Stimulated activated CD4-positive, alpha-beta T cell treated with anti-CD3 and anti-CD28 coated beads, TNF-alpha, amount 100 ng/mL, for 48 hours (primary cell): ENCODE measurements at regions not wholly inside any gene's neighbourhood (a gene's known extent, or its start where the extent isn't known, plus 50 kb on each side); places are given as distances from the start of the nearest gene placed in this dataset.
"Not testable (repeated sequence)": the region's sequence is repeated elsewhere in the genome, so short reads cannot be mapped to it uniquely, and the experiment has no call there.

ENCODE experiments used
- DNase-seq, 3 donors: peaks; one replicate each; pipeline ENCODE4 v3.0.0-alpha.2; 2020; ENCODE audit warnings: low read depth in 3 of 3

DNA sequence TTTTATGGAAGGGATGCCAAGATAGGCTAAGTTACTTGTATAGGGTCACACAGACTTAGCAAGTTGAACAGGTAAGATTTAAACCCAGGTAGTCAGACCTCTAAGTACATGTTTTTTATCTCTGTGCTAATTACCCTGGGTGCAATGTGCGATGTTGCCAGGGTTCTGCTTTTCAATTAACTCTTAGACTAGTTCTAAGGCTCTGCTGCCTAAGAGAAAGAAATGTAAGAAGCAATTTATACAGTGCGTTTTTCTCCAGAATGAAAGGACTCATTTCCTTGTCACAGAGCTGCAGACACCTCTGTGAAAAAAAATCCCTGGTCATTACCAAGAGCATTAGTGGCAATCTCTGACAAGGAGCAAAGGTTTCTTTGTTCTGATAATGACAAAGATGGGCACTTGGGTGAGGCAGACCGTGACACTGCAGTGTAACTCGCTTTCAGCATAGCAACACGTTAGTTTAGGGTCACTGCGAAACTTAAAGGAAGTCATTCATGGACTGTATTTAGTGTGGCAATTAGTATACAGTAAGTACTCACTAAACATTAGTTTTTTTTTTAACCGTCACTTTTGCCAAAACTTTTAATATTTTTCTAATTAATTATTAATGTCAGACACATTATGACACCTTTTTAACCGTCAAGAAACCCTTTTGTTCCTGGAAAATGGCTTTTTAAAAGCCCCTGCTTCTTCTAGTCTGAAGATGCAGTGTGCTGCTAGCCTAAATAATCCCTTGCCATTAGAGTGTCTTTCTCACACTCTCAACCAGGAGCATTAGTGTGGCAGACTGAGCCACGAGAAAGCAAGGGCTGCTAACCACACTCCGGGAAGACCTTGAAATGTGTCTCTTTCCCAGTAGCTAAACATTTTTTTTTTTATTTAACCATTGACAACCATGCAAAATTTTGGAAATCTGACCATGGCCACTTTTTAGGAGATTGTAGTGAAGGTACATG, 520.0 kb upstream of the C9orf72 start:
- DNase-seq, result no peak

GRCh38 chr9:28101509-28101908, 528.2 kb upstream of the C9orf72 start:
- DNase-seq, result no peak

DNA sequence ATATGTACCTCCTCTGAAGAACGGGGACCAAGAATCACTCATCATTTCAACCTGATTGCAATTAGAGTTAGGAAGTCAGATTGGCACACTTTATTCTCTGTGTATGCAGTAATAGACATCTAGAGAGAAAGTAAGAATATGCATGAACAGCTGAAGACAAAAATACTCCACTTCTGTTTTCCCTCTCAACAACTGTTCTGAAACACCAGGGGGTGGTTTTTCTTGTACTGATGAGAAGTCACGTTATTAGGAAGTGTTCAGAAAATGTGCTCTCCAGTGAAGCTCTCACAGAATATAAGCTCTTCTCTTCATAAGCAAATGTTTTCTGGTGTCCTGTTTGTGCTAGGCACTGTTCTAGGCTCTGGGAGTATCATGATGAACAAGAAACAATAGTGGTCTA, 531.7 kb upstream of the C9orf72 start:
- DNase-seq, result no peak

- DNase-seq, result no peak
Observed at GRCh38 chr9:28120184-28120583, 546.9 kb upstream of the C9orf72 start.

- no peak for DNase-seq
Observed at GRCh38 chr9:28120626-28121025, 547.3 kb upstream of the C9orf72 start.

- DNase-seq, result no peak
Observed at GRCh38 chr9:28121366-28121765, 548.1 kb upstream of the C9orf72 start.

GRCh38 chr9:28124917-28125316, 551.6 kb upstream of the C9orf72 start:
- DNase-seq, result no peak

DNA sequence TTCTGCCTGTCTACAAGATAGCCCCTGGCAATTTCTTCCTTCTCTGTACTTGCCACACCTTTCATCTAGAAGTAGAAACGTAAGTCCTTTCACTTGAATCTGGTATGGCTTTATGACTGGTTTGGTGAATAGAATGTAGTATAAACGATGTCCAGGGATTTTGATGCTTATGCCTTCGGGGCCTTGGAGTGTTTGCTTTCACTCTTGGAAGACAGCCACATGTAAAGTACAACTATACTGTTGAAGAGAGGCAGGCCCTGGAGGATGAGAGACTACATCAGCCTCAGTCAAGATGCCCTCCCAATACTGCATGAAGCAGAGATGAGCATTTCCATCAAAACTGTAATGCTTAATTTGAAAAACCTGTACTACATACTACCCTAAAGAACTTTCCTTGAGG, 553.8 kb upstream of the C9orf72 start:
- DNase-seq, result no peak

DNA sequence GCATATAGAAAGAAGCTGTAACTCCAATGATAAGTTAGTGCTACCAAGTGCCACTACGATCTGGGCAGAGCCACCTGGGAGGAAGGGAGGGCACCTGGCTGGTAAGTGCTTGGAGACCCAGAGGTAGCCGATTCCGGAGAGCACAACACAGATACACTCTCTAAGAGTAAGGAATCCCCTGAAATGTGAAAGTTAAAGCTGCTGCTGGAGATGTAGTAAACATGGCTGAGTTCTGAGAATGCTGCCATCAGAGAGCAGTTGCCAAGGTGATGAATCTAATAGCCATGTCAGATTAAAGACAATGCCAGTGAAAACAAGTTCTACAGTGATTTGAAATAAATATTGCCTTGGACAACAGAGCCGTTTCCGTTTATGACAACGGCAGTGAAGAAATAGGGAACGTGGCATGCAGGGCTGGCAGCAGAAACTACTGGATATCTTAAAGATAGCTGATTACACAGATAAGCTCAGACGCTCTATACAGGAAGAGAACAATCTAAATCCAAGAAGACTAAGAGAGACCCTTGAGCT, 561.2 kb upstream of the C9orf72 start:
- no peak for DNase-seq

DNA sequence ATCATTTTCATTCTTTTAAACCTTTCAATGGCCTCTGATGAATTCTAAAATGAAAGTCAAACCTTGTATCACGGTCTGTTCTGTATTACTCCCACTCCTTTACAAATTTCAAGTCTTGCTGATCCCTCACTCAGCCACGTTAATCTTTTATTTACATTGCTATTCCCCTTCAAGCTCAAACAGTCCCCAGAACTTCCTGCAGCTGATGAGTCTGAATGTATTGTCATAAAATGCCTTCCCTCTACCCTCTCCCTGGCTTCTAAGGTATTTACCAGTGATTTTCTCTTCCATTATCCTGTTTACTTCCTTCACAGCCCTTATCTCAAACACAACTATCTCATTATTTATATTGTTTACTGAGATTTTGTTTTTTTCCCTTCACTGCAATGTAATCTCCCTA, 562.3 kb upstream of the C9orf72 start:
- DNase-seq, result no peak

- DNase-seq, result no peak
Observed at GRCh38 chr9:28136113-28136512, 562.8 kb upstream of the C9orf72 start.

GRCh38 chr9:28147430-28147829, 574.1 kb upstream of the C9orf72 start:
- not testable (repeated sequence) for DNase-seq

DNA sequence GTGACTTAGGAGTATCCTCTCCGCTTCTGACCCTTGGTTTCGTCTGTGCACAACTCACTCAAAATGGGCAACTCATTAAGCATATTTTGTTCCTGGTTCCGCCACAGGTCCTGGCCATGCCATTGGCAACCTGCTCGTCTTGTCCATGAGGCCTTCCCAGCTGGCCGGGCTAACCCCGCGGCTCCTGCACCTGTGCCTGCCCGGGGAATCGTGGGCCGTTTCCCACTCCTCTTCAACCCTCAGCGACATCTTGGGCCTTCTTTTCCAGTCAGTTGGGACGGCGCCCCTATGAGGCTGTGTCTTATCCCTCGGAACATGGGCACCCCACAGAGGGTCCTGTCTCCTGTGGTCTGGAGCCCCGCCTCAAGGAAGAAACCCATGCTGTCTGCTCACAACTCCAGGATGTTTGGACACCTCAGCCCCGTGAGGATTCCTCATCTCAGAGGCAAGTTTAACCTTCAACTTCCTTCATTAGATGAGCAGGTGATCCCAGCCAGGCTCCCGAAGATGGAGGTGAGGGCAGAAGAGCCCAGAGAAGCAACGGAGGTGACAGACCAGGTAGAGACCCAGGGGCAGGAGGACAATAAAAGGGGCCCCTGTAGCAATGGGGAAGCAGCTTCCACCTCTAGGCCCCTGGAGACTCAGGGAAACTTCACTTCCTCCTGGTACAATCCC, 574.8 kb upstream of the C9orf72 start:
- not testable (repeated sequence) for DNase-seq

DNA sequence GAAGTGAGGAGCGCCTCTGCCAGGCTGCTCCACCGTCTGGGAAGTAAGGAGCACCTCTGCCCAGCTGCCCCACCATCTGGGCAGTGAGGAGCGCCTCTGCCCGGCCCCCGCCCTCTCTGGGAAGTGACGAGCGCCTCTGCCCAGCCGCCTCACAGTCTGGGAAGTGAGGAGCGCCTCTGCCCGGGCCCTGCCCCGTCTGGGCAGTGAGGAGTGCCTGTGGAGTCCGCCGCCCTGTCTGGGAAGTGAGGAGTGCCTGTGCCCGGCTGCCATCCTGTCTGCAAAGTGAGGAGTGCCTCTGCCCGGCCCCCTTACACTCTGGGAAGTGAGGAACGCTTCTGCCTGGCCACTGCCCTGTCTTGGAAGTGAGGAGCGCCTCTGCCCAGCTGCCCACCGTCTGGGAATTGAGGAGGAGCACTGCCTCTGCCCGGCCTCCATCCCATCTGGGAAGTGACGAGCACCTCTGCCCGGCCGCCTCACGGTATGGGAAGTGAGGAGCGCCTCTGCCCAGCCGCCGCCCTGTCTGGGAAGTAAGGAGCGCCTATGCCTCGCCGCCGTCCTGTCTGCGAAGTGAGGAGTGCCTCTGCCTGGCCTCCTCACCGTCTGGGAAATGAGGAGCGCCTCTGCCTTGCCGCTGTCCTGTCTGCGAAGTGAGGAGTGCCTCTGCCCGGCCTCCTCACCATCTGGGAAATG, 576.2 kb upstream of the C9orf72 start:
- not testable (repeated sequence) for DNase-seq

GRCh38 chr9:28155067-28155466, 581.8 kb upstream of the C9orf72 start:
- no peak for DNase-seq

- no peak for DNase-seq
Observed at GRCh38 chr9:28155671-28156070, 582.4 kb upstream of the C9orf72 start.

DNA sequence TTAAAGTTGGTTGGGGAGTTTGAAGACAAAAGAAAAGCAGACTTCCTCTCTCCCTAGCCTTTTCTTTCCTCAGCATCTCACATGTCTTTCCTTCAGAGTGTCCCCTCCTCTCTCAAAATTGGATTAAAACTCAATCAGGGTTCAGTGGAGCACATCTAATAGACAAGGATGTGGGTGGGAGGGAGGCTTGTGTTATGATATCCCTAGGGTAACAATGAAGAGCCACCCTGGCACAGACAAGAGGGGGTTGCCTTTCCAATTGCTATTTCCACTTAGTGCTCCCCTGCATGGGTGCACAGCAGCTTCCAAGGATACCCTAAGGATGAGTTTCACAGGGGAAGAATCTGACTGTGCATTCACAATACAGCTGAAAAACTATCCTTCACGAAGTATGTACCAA, 585.2 kb upstream of the C9orf72 start:
- no peak for DNase-seq

DNA sequence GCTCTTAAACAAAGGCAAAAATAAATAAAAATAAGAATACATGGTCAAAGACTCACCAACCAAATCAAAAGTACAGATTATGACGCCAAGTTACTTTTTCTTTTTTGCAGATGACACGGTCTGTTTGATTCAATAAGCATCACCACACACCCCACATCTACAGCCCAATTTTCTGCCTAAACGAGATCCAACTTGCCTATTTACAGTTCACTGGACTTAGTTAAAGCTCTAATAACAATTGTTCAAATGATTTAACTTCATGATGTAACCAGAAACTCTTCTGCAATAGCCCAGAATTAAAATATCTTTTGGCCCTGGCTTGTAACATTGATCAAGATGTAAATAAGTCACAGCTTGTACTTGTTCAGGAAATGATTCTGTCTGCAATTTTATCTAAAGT, 590.3 kb upstream of the C9orf72 start:
- no peak for DNase-seq

DNA sequence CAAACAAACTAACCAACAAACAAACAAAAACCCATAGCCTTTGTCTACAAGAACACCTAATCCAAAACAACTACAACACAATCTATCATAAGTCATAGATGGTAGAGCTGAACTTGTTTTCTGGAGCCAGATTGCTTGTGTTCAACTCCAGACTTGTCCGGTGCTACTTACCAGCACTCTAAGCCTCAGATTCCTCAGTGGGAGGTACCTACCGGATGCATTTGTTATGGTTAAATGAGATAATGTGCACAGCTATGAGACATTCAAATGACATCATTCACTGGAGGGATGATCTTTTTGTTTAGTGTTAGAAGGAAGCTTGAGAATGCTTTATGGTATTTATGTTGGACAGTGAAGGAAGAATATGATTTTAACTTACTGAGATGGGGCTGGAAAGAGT, 592.9 kb upstream of the C9orf72 start:
- no peak for DNase-seq

DNA sequence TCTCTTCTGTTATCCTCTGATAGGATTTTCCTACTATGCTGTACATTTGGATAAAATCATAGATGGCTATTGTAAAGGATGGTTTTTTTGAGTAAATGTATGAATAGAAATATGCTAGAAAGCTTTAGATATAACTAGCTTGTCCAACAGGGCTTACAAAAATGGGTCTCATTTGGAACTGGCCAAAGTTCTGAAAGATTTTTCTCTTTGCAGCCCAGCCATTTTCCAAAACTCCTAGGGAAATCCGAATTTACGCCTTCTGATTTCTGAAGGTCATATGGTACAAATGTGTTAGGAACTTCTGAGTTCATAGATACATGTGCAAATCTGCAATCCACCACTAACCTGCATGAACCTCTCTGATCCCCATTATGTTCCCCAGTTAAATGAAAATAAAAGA, 603.9 kb upstream of the C9orf72 start:
- no peak for DNase-seq

DNA sequence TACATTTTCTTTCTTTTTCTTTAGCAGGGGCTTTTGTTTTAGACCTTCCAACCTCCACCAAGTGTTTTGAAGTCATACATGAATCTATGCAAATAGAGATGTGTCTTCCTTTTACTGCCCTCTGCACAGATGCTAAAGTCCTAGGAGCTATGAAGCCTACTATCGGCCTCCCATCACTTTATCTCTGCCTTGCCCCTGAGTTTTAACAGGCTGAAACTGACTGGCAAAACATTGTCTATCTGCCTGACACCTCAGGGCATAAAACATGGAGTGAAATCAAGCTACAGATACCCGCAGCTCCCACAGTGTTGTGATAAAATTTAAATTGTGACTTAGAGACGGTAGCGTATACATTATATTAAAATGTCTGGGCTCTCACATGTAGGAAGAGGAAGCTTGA, 604.6 kb upstream of the C9orf72 start:
- no peak for DNase-seq

- DNase-seq, result no peak
Observed at GRCh38 chr9:28179893-28180292, 606.6 kb upstream of the C9orf72 start.
